CD4-positive, alpha-beta T cell (primary cell): ENCODE measurements at regions not wholly inside any gene's neighbourhood (a gene's known extent, or its start where the extent isn't known, plus 50 kb on each side); places are given as distances from the start of the nearest gene placed in this dataset.

Experiments used
- ATAC-seq: fragments of 200-7000 bp; cut with Tn5 transposase; one replicate; pipeline ENCODE4 v1.10.0; 2022; ENCODE audit warnings: mild to moderate bottlenecking; ENCODE audit not compliant: poor library complexity
- CTCF ChIA-PET: fragments of 350-600 bp; sonication (Branson Sonifier 250); formaldehyde crosslinking; loops from one replicate; lab custom pipeline; 2021; ENCODE audit warnings: antibody characterized with exemption, inconsistent platforms; lab: Charles Lee
- POLR2A ChIA-PET: fragments of 350-600 bp; sonication (Branson Sonifier 250); formaldehyde crosslinking; loops from one replicate; lab custom pipeline; 2021; ENCODE audit warnings: antibody characterized with exemption, inconsistent platforms; lab: Charles Lee
- DNase-seq, 14 experiments: peaks; one replicate each; pipeline ENCODE4 v3.0.0-alpha.2; 2013 to 2020; ENCODE audit warnings: mixed read lengths in 2 of 14
- H3K27ac ChIP-seq, 2 donors: one replicate each; pipeline versions ENCODE4 v1.5.1 to v1.7.0; 2013; ENCODE audit warnings: low read length in 2 of 2, low read depth in 1 of 2, mild to moderate bottlenecking in 1 of 2
- H3K27me3 ChIP-seq, 2 experiments: 1 replicate in 1 of 2; 2 replicates in 1 of 2; pipeline versions ENCODE4 v1.6.1 to v1.7.0; 2013; ENCODE audit warnings: low read length in 2 of 2, control low read depth in 1 of 2, mild to moderate bottlenecking in 1 of 2, moderate library complexity in 1 of 2; ENCODE audit not compliant: insufficient read depth in 2 of 2, control insufficient read depth in 1 of 2
- H3K36me3 ChIP-seq: one replicate; pipeline ENCODE4 v1.6.1; 2013; ENCODE audit warnings: low read length, control low read depth; ENCODE audit not compliant: insufficient read depth
- H3K4me1 ChIP-seq: one replicate; pipeline ENCODE4 v1.6.1; 2013; ENCODE audit warnings: low read length, control low read depth; ENCODE audit not compliant: insufficient read depth
- H3K4me3 ChIP-seq: one replicate; pipeline ENCODE4 v1.5.1; 2013; ENCODE audit warnings: mild to moderate bottlenecking, low read length, moderate library complexity
- H3K9me3 ChIP-seq, 2 experiments: 1 replicate in 1 of 2; 2 replicates in 1 of 2; pipeline versions ENCODE4 v1.6.1 to v1.7.0; 2013; ENCODE audit warnings: low read length in 2 of 2, mild to moderate bottlenecking in 2 of 2, control low read depth in 1 of 2, moderate library complexity in 1 of 2; ENCODE audit not compliant: control insufficient read depth in 1 of 2, insufficient read depth in 1 of 2
- H3K27ac Mint-ChIP-seq: one replicate; pipeline ENCODE4 v1.8.0; 2020; ENCODE audit warnings: mixed read lengths
- H3K27me3 Mint-ChIP-seq: one replicate; pipeline ENCODE4 v1.8.0; 2021; ENCODE audit warnings: mixed read lengths
- H3K36me3 Mint-ChIP-seq: one replicate; pipeline ENCODE4 v1.8.0; 2021; ENCODE audit warnings: low read depth, mixed read lengths
- H3K4me1 Mint-ChIP-seq: one replicate; pipeline ENCODE4 v1.8.0; 2021; ENCODE audit warnings: low read depth, mixed read lengths
- H3K4me3 Mint-ChIP-seq: one replicate; pipeline ENCODE4 v1.8.0; 2020; ENCODE audit warnings: mild to moderate bottlenecking, mixed read lengths
- H3K9me3 Mint-ChIP-seq: one replicate; pipeline ENCODE4 v1.8.0; 2020; ENCODE audit warnings: mixed read lengths
- intact Hi-C, 2 experiments: fragments of 100-400 bp; cut with DNase I in 1 of 2; cut with micrococcal nuclease in 1 of 2; formaldehyde crosslinking; loops; one replicate each; pipeline versions ENCODE4 v1.15.1 to v1.9.0; 2023 to 2025; cut with DNase I, micrococcal nuclease
- TF ChIP-seq, protein P1 (sequence below): fragments of 200-600 bp; IDR thresholded peaks from one replicate; pipeline ENCODE4 v1.8.0; 2022; ENCODE audit warnings: antibody characterized with exemption, mild to moderate bottlenecking

- POLR2A ChIA-PET: no interaction called here
- Histone ChIP-seq H3K27ac (no peak overlapping the region), H3K9me3 (no peaks in the 10 kb centered on the region), H3K27me3 (no peaks in the 10 kb centered on the region), H3K4me3 (no peak overlapping the region), H3K36me3 (no peaks in the 10 kb centered on the region), H3K4me1 (no peaks in the 10 kb centered on the region)
- TF ChIP-seq, protein P1, sequence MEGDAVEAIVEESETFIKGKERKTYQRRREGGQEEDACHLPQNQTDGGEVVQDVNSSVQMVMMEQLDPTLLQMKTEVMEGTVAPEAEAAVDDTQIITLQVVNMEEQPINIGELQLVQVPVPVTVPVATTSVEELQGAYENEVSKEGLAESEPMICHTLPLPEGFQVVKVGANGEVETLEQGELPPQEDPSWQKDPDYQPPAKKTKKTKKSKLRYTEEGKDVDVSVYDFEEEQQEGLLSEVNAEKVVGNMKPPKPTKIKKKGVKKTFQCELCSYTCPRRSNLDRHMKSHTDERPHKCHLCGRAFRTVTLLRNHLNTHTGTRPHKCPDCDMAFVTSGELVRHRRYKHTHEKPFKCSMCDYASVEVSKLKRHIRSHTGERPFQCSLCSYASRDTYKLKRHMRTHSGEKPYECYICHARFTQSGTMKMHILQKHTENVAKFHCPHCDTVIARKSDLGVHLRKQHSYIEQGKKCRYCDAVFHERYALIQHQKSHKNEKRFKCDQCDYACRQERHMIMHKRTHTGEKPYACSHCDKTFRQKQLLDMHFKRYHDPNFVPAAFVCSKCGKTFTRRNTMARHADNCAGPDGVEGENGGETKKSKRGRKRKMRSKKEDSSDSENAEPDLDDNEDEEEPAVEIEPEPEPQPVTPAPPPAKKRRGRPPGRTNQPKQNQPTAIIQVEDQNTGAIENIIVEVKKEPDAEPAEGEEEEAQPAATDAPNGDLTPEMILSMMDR: no peak
- Mint-ChIP-seq H3K4me1 (no peaks in the 10 kb centered on the region), H3K36me3 (no peaks in the 10 kb centered on the region), H3K27ac (no peak overlapping the region), H3K27me3 (peaks cover 27% of the 10 kb centered on the region), H3K4me3 (no peak overlapping the region), H3K9me3 (peaks cover 4% of the 10 kb centered on the region)
- intact Hi-C loops: no loop called here
- DNase-seq (no peak), ATAC-seq (no peak)
- CTCF ChIA-PET: no interaction called here
Measured at GRCh38 chr12:115726691-115727090, 550.8 kb downstream of the MED13L start.

DNA sequence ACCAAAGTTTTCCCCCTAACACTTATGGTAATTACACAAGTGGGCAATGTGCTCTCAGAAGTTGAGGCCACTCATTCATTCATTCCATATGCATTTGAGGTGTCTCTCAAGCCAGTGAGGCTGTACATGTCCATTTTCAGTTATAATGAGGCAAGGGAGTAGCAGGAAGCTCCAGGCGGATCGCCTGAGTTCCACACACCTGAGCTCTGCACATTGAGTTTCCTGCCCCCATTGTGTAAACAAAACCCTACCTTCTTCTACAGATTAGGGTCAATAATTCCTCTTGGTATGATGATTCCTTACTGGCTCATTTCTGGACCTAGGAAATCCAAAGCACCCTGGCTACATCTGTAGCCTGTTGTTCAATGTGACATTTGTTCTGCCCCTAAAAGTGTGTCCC, 555.3 kb downstream of the MED13L start:
- TF ChIP-seq, protein P1: no peak
- ChIA-PET CTCF (no interaction called here), POLR2A (no interaction called here)
- Mint-ChIP-seq H3K36me3 (no peaks in the 10 kb centered on the region), H3K9me3 (peaks cover 4% of the 10 kb centered on the region), H3K4me1 (no peaks in the 10 kb centered on the region), H3K4me3 (no peak overlapping the region), H3K27ac (no peak overlapping the region), H3K27me3 (peaks cover 24% of the 10 kb centered on the region)
- no peaks in the 10 kb centered on the region for H3K9me3 ChIP-seq
- no peaks in the 10 kb centered on the region for H3K36me3 ChIP-seq
- no peak overlapping the region for H3K4me3 ChIP-seq
- no peak overlapping the region for H3K27ac ChIP-seq
- no peak for ATAC-seq
- no peak for DNase-seq
- no peaks in the 10 kb centered on the region for H3K4me1 ChIP-seq
- no peaks in the 10 kb centered on the region for H3K27me3 ChIP-seq
- intact Hi-C loops: no loop called here

DNA sequence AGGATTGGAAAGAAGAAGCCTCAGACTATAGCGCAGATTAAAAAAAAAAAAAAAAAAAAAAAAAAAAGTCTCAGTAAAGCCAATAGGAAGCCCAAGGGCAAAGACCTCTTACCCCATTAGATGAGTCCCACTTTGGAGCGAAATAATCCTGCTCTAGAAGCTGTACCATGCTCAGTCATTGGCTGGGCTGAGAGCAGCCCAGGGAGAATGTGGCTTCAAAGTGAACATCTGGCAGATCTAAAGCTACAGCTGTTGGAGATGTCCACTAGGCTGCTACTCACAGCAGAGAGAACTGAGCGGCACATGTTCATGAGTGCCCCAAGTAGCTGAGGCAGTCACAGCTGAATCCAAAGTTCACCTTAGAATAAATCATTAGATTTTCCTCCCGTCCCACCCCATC, 560.9 kb downstream of the MED13L start:
- H3K9me3 Mint-ChIP-seq: peaks cover 4% of the 10 kb centered on the region
- intact Hi-C loops: no loop called here
- TF ChIP-seq, protein P1: no peak
- no peak overlapping the region for H3K4me3 ChIP-seq
- ATAC-seq: no peak
- no peaks in the 10 kb centered on the region for H3K36me3 Mint-ChIP-seq
- no peak overlapping the region for H3K27ac Mint-ChIP-seq
- DNase-seq: no peak
- no peaks in the 10 kb centered on the region for H3K36me3 ChIP-seq
- ChIA-PET POLR2A (no interaction called here), CTCF (no interaction called here)
- no peak overlapping the region for H3K4me3 Mint-ChIP-seq
- peaks cover 0 to 4% of the 10 kb centered on the region in 2 experiments for H3K9me3 ChIP-seq
- no peaks in the 10 kb centered on the region for H3K27me3 ChIP-seq
- H3K27me3 Mint-ChIP-seq: no peaks in the 10 kb centered on the region
- H3K4me1 ChIP-seq: no peaks in the 10 kb centered on the region
- no peak overlapping the region for H3K27ac ChIP-seq
- H3K4me1 Mint-ChIP-seq: no peaks in the 10 kb centered on the region
